ENCODE measurements at regions not wholly inside any gene's neighbourhood (a gene's known extent, or its start where the extent isn't known, plus 50 kb on each side); places are given as distances from the start of the nearest gene placed in this dataset.

DNA sequence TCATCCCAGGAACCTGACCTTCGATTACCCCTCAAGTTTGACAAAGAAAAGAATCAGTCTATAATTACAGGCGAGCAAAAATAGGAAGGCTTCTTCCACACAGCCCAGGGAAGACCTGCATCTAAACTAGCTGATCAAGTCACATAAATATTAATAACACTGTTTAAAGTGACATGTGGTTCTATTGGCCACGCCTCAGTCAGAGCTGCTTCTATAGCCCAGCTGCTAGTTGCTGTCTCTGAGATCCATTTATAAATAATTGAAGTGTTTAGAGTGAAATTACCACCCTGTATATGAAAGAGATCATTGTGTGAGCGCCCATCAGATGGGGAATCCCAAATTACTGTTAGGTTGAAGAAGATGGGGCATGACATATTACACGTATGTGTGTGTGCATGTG lies 426.0 kb downstream of the CDH2 start:
- FAIRE-seq, result no peak

DNA sequence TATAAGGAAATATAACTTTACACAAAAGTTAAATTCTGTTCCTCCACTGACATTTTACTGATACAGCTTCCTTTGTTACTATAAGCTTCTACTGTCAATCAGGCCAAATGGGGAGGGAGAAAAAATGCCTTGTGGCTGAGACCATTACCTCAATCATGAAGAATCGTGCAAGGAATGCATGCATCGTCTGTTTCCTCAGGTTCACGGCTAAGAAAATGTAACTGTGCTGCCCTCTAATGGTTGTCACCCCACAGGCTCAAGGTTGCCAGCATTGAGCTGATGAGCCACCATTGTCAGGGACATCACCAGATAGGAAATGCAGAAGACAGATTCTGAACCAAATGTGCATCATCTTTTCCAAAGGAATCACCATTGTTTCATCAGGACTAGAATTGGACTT lies 426.9 kb downstream of the CDH2 start:
- no peak for FAIRE-seq

- no peak for FAIRE-seq
Measured at GRCh38 chr18:27749194-27749593, 427.7 kb downstream of the CDH2 start.

- no peak for FAIRE-seq
Measured at GRCh38 chr18:27746241-27746640, 430.7 kb downstream of the CDH2 start.

- no peak for FAIRE-seq
Measured at GRCh38 chr18:27735117-27735516, 441.8 kb downstream of the CDH2 start.

DNA sequence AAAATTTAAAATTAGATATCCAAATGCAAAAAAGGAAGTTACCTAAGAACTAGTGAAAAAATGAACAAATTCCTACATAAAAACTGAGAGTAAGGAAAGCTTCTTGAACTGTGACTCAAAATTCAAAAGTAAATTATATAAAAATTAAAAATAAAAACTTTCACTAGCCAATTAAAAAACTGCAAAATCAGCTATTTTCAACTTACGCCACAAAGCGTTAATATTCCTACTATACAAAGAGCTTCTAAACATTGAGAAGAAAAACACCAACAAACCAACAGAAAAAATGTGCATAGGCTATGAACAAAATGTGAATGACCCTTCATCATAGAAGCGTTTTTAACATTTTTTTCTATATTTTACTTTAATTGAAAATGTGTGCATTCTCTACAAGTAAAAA lies 445.7 kb downstream of the CDH2 start:
- no peak for FAIRE-seq

DNA sequence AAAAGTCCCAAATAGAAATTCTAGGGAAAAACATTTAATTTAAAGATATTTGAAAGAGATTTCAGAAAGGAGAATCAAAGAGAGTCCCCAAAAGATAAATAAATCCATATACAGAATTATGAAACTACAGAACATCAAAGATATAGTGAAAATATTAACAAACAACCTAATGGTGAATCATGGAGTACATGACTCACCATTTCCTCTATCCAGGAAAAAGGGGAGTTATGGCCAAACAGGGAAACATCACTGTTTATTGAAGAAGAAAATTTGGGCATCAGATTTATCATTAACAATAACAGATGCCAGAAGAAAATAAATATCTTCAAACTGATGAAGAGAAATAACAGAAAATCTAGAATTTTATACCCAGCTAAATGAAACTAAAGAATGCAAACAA lies 448.3 kb downstream of the CDH2 start:
- no peak for FAIRE-seq

DNA sequence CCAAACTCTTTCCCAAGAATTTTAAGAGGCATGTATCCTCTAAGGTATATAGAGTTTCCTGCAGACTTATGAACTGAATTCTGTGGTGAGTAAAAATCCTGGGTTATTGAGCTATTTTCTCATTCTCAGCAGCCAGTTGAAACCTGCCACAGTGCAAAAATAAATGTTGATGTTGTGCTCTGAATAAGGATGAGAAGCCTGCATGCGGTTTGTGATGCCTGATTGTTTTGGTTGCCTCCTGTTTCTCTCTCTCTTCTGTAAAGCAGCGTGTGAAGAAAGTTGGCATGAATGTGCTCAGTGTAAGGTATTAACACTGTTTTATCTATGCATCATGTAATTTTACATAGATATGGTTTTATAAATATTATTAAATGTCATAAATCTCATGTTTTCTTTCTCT lies 452.6 kb downstream of the CDH2 start:
- FAIRE-seq, result no peak

DNA sequence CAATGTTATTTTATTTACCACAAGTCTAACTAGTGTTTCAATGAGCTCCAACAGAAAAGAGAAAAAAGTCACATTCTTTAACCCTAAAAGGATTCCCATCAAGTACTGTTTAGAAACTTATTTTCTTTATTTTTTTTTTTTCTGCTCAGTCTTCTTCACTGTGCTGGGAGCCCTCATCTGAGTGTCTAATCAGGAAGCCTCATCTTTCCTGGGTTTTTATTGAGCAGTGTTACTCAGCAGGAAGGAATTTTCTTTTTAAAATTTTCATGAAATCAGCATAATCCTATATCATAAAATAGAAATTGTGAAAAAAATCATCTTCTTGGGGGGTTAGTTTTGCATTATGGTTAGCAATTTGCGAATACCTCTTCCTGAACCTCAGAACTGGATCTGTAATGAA lies 453.8 kb downstream of the CDH2 start:
- no peak for FAIRE-seq

- FAIRE-seq, result no peak
Measured at GRCh38 chr18:27719680-27720079, 457.2 kb downstream of the CDH2 start.

- FAIRE-seq, result no peak
Measured at GRCh38 chr18:27717816-27718215, 459.1 kb downstream of the CDH2 start.

GRCh38 chr18:27717250-27717649 lies 459.7 kb downstream of the CDH2 start:
- FAIRE-seq, result no peak

GRCh38 chr18:27715751-27716150 lies 461.2 kb downstream of the CDH2 start:
- FAIRE-seq, result no peak

DNA sequence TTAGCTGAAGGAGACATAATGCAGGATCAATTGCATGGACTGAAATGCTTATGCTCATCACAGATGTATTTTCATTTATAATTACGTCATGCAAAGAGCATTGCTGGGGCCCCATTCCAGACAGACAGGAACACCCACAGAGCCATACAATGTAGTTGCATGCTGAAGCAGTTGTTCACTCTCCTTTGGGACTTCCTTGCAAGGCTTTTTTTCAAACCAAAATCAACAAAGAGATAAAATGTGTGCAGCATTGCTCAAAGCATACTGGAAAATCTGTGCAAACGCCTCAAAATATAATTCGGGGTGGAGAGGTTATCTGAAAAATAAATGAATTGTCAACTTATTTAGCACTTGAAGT lies 463.2 kb downstream of the CDH2 start:
- FAIRE-seq, result no peak

DNA sequence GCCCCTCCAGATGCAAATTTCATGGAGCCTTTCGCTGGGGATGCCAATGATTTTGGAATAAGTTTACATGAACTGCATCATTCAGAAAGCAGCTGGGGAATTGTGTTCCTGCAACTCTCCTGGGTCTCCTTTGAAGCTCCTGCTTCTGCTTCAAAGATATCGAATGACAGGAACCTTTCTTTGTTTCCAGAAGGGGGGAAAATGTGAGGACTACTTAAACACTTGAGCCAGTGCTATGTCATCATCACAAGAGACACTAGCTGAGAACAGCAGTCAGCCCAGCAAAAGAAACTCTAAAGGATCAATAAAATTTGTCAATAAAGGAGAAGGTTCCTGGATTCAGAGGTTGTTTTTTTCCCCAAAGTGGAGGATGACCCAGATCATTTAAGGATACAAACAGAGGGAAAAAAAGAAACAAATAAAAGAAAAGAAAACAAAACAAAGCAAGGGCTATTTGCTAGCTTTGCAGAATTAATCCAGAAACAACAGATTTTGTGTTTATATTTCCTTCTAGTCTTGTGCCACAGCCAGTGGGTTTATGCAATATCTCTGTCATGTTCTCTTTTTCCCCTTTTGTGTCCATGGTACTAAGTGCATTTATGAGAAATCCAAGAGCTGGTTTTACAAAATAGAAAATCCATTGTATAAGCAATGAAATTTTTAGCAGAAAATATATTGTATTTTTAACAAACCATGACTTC lies 463.7 kb downstream of the CDH2 start:
- peak; percentile 79 for FAIRE-seq

- FAIRE-seq, result no peak
Measured at GRCh38 chr18:27712066-27712465, 464.9 kb downstream of the CDH2 start.

- no peak for FAIRE-seq
Measured at GRCh38 chr18:27711382-27711781, 465.5 kb downstream of the CDH2 start.

- FAIRE-seq, result no peak
Measured at GRCh38 chr18:27709344-27709743, 467.6 kb downstream of the CDH2 start.

- FAIRE-seq, result no peak
Measured at GRCh38 chr18:27707201-27707600, 469.7 kb downstream of the CDH2 start.

DNA sequence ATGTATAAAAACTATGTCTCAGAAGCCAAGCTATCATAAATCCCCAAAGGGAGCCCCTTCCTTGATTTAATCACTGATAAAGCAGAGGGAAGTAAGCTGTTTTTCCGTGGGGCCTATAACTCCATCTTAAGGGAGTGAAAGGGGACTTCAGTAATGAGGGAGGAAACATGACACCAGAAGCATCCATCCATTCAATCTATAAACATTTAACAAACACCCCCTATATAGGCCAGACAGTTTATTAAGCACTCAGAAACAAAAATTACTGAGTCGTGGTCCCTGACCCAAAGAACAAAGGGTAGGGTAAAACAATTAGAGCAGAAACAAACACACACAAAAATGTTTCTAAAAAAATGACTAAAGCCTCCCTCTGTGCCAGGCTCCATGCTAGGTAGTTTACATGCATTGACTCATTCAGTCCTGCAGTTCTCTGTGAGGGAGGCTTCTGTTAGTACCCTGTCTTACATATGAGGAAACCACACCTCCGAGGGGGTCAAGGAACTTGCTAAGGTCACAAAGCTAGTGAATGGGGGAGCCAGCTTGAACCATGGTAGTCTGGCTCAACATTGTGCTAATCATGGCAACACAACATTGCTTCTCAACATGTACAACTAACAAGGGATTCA lies 472.1 kb downstream of the CDH2 start:
- FAIRE-seq, result no peak

DNA sequence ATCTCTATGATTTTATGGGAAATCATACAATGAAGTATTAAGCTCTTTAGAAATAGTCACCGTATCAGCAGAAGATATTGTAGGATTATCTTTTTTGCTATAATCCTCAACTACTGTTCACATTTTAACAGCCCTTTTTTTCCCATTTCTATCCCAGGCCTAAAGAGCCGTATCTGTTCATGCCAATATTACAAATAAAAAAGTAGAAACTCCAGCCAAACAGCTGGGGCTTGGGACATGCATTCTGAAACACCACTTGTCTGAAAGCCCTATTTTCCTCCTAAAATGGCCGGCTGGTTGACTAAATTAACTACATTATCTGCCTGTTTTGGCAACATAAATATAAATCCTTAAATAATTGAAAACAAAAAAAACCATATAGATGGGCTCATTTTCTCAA lies 477.8 kb downstream of the CDH2 start:
- no peak for FAIRE-seq

GRCh38 chr18:27696148-27696547 lies 480.8 kb downstream of the CDH2 start:
- no peak for FAIRE-seq

DNA sequence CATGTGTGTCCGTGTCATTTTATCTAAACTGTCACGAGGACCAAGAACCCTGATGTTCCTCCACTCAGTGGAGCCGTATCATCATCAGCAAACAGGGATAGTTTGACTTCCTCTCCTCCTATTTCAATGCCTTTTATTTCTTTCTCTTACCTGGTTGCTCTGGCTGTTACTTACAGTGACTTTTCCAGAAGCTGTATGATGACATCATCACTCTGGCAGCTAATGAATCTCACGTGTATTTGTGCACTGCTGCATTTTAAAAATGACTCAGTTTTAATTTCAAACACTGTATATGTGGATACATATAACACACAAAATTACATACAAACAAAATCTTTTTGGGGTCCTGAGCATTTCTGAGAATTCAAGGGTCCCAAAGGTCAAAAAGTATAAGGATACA lies 481.4 kb downstream of the CDH2 start:
- no peak for FAIRE-seq

DNA sequence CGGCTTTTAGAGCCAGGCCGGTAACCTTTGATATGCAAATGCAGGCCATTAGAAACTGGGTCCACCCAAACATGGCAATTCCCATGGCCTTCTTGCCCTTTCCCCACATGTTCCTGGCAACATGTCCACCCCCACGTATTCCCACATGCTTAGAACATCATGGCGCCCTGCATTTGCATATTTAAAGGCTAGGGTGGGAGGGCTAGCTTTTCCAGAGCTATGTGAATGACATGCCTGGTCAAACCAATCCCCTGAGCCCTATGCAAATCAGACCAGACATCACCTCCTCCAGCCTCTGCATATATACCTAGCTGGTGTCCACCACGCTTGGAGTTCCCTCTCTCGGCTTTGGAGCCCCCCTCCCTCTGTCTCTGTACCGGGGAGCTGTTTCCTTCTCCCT lies 481.9 kb downstream of the CDH2 start:
- no peak for FAIRE-seq

- peak; percentile 53 for FAIRE-seq
Measured at GRCh38 chr18:27688581-27688980, 488.3 kb downstream of the CDH2 start.
